Cardiac fibroblast (primary cell): ENCODE measurements at regions not wholly inside any gene's neighbourhood (a gene's known extent, or its start where the extent isn't known, plus 50 kb on each side); places are given as distances from the start of the nearest gene placed in this dataset.

Experiments
- DNase-seq, 2 donors: peaks; one replicate each; pipeline versions ENCODE4 v3.0.0 to v3.0.0-alpha.2; 2010; ENCODE audit warnings: low read depth in 2 of 2
- H3K4me3 ChIP-seq, 2 donors: replicated peaks in 1 of 2; 1 replicate in 1 of 2; 2 replicates in 1 of 2; pipeline ENCODE4 v1.5.1; 2011; ENCODE audit warnings: low read depth in 2 of 2, low read length in 2 of 2, mild to moderate bottlenecking in 2 of 2, moderate library complexity in 1 of 2
- CTCF ChIP-seq: IDR thresholded peaks from one replicate; pipeline ENCODE4 v1.5.1; 2011; ENCODE audit warnings: low read depth, mild to moderate bottlenecking, low read length, inconsistent platforms

- no peak overlapping the region for H3K4me3 ChIP-seq
- no peak for TF ChIP-seq CTCF
- no peak for DNase-seq
Measured at GRCh38 chr18:70762812-70763211, 474.0 kb downstream of the SOCS6 start.

- no peak overlapping the region for H3K4me3 ChIP-seq
- no peak for TF ChIP-seq CTCF
- DNase-seq = no peak
Measured at GRCh38 chr18:70758780-70759179, 469.9 kb downstream of the SOCS6 start.

GRCh38 chr18:70754486-70754885 is 465.6 kb downstream of the SOCS6 start:
- TF ChIP-seq CTCF = no peak
- no peak overlapping the region for H3K4me3 ChIP-seq

GRCh38 chr18:70732916-70733315 is 444.1 kb downstream of the SOCS6 start:
- no peak for DNase-seq
- no peak overlapping the region for H3K4me3 ChIP-seq
- no peak for TF ChIP-seq CTCF

More at GRCh38 chr18:70754486-70754885, 465.6 kb downstream of the SOCS6 start:
- DNase-seq = no peak

GRCh38 chr18:70732188-70732587 is 443.3 kb downstream of the SOCS6 start:
- no peak for DNase-seq
- H3K4me3 ChIP-seq = no peak overlapping the region
- no peak for TF ChIP-seq CTCF

GRCh38 chr18:70720607-70721006 is 431.8 kb downstream of the SOCS6 start:
- no peak for TF ChIP-seq CTCF
- H3K4me3 ChIP-seq = no peak overlapping the region
- DNase-seq = peak in 1 of 2 donors; percentile 5

- no peak overlapping the region for H3K4me3 ChIP-seq
- DNase-seq = no peak
- TF ChIP-seq CTCF = no peak
Measured at GRCh38 chr18:70709720-70710119, 420.9 kb downstream of the SOCS6 start.
